GM12878 (cell line): ENCODE measurements at regions not wholly inside any gene's neighbourhood (a gene's known extent, or its start where the extent isn't known, plus 50 kb on each side); places are given as distances from the start of the nearest gene placed in this dataset.

Experiments used
- ATAC-seq: fragments of 200-7000 bp; cut with Tn5 transposase; 3 replicates; pipeline ENCODE4 v1.9.1; 2020; ENCODE audit warnings: mild to moderate bottlenecking, moderate library complexity
- BruUV-seq: library from RNA; stranded (reverse); fragments of 400-500 nt; replicated peaks from 2 replicates; lab custom pipeline; 2021; lab: Mats Ljungman, UMichigan
- CTCF ChIA-PET: fragments of 300-600 bp; sonication (Branson Sonifier 250); formaldehyde crosslinking; extraction: SDS; loops from one replicate; lab custom pipeline; 2021; ENCODE audit warnings: inconsistent platforms; lab: Yijun Ruan, JAX
- POLR2A ChIA-PET: fragments of 350-600 bp; formaldehyde crosslinking; extraction: SDS; loops from one replicate; lab custom pipeline; 2021; ENCODE audit warnings: inconsistent platforms; lab: Charles Lee
- RAD21 ChIA-PET: fragments of 300-600 bp; sonication (Branson Sonifier 250); formaldehyde crosslinking; loops from one replicate; lab custom pipeline; 2023; ENCODE audit warnings: antibody characterized with exemption; ENCODE audit not compliant: unreplicated experiment; lab: Charles Lee
- SMC1A ChIA-PET: fragments of 300-600 bp; sonication (Branson Sonifier 250); formaldehyde crosslinking; loops from one replicate; lab custom pipeline; 2023; ENCODE audit not compliant: unreplicated experiment, uncharacterized antibody; lab: Charles Lee
- DNase-seq: peaks from one replicate; pipeline ENCODE4 v3.0.0-alpha.2; 2011; ENCODE audit warnings: low read depth, low spot score
- FAIRE-seq: peaks from 3 replicates; lab custom pipeline; 2011; peaks lifted over from hg19 to GRCh38; lab: Jason Lieb, UNC
- H2AFZ ChIP-seq: 2 replicates; pipeline ENCODE4 v1.6.0; 2011; ENCODE audit warnings: low read depth, low read length, control low read depth; ENCODE audit not compliant: control insufficient read depth
- H3K27ac ChIP-seq: 2 replicates; pipeline ENCODE4 v1.5.1; 2011; ENCODE audit warnings: control low read depth; ENCODE audit not compliant: control insufficient read depth, insufficient read depth
- H3K27me3 ChIP-seq, 2 experiments: replicated peaks in 1 of 2; 2 replicates each; pipeline versions ENCODE4 v1.6.0 to v1.6.1; 2011; ENCODE audit warnings: low read length in 1 of 2; ENCODE audit not compliant: control insufficient read depth in 2 of 2, insufficient read depth in 2 of 2
- H3K36me3 ChIP-seq, 2 experiments: 2 replicates each; pipeline ENCODE4 v1.5.1; 2011; ENCODE audit warnings: low read length in 1 of 2; ENCODE audit not compliant: control insufficient read depth in 2 of 2, insufficient read depth in 2 of 2
- H3K4me1 ChIP-seq: 2 replicates; pipeline ENCODE4 v1.6.1; 2011; ENCODE audit warnings: mild to moderate bottlenecking, low read length, moderate library complexity, mixed read lengths; ENCODE audit not compliant: control insufficient read depth, insufficient read depth
- H3K4me2 ChIP-seq: 2 replicates; pipeline ENCODE4 v1.6.0; 2011; ENCODE audit warnings: control low read depth; ENCODE audit not compliant: control insufficient read depth, insufficient read depth
- H3K4me3 ChIP-seq: fragments of 200-600 bp; sonication (generic); 2 replicates; pipeline ENCODE4 v1.5.1; 2016
- H3K79me2 ChIP-seq: 2 replicates; pipeline ENCODE4 v1.6.0; 2011; ENCODE audit warnings: low read length; ENCODE audit not compliant: control insufficient read depth, insufficient read depth
- H3K9ac ChIP-seq: 2 replicates; pipeline ENCODE4 v1.8.0; 2011; ENCODE audit warnings: low read length, control low read depth, mixed read lengths; ENCODE audit not compliant: control insufficient read depth, insufficient read depth
- H3K9me3 ChIP-seq: replicated peaks from 3 replicates; pipeline ENCODE4 v1.5.1; 2011; ENCODE audit warnings: mild to moderate bottlenecking, low read length; ENCODE audit not compliant: control insufficient read depth, insufficient read depth
- H4K20me1 ChIP-seq: 2 replicates; pipeline ENCODE4 v1.6.0; 2011; ENCODE audit not compliant: control insufficient read depth, insufficient read depth
- E4F1 ChIP-seq: fragments of 450-650 bp; IDR thresholded peaks from 2 replicates; pipeline ENCODE4 v1.6.1; 2018; ENCODE audit warnings: borderline replicate concordance, mild to moderate bottlenecking; ENCODE audit not compliant: partially characterized antibody
- FOXM1 ChIP-seq: IDR thresholded peaks from 2 replicates; pipeline ENCODE4 v1.6.1; 2012; ENCODE audit warnings: low read depth, mild to moderate bottlenecking, inconsistent platforms, low read length, moderate library complexity
- JUND ChIP-seq: IDR thresholded peaks from 2 replicates; pipeline ENCODE4 v1.6.1; 2012; ENCODE audit warnings: low read depth, mild to moderate bottlenecking, low read length, improper control_type of control experiment, moderate library complexity
- KAT2A ChIP-seq: conservative IDR thresholded peaks from 2 replicates; pipeline ENCODE4 v1.6.1; 2011; ENCODE audit warnings: low read depth, low read length; ENCODE audit not compliant: control insufficient read depth
- LARP7 ChIP-seq: fragments of 450-650 bp; IDR thresholded peaks from 2 replicates; pipeline ENCODE4 v1.6.1; 2017; ENCODE audit warnings: mild to moderate bottlenecking
- MYB ChIP-seq: fragments of 150-350 bp; IDR thresholded peaks from 2 replicates; pipeline ENCODE4 v1.6.1; 2014; ENCODE audit warnings: mild to moderate bottlenecking, low read depth, low read length, borderline replicate concordance
- NFIC ChIP-seq: IDR thresholded peaks from 2 replicates; pipeline ENCODE4 v1.6.1; 2012; ENCODE audit warnings: low read depth, mild to moderate bottlenecking, inconsistent platforms, low read length, moderate library complexity
- POLR2A ChIP-seq: IDR thresholded peaks from 2 replicates; pipeline ENCODE4 v1.6.1; 2011; ENCODE audit warnings: low read depth, mild to moderate bottlenecking, low read length
- SREBF1 ChIP-seq: IDR thresholded peaks from 2 replicates; pipeline ENCODE4 v1.6.1; 2012; ENCODE audit warnings: mild to moderate bottlenecking, low read length
- TARDBP ChIP-seq: IDR thresholded peaks from 2 replicates; pipeline ENCODE4 v1.6.1; 2016; ENCODE audit warnings: borderline replicate concordance
- ZNF592 ChIP-seq: fragments of 450-650 bp; IDR thresholded peaks from 2 replicates; pipeline ENCODE4 v1.6.1; 2017; ENCODE audit warnings: mild to moderate bottlenecking, moderate library complexity
- WGBS: methylation state at CpG from one replicate; pipeline ENCODE4 v1.1.6; 2016; ENCODE audit warnings: low lambda C conversion rate; ENCODE audit not compliant: insufficient replicate concordance, insufficient coverage; ENCODE audit errors: missing lambda C conversion rate; 5-methylcytosine and 5-hydroxymethylcytosine counted together
- in situ Hi-C: fragments of 300-500 bp; cut with MboI; formaldehyde crosslinking; loops from 9 replicates; pipeline ENCODE4 v1.14.3; 2018; ENCODE audit warnings: mixed read lengths
- intact Hi-C: fragments of 100-400 bp; cut with micrococcal nuclease; formaldehyde crosslinking; loops from one replicate; pipeline ENCODE4 v1.14.2; 2022; ENCODE audit not compliant: unreplicated experiment

GRCh38 chr1:234960722-234961455, 167.7 kb downstream of the TOMM20 start (continued):
- no peak for TF ChIP-seq TARDBP
- TF ChIP-seq NFIC = no peak
- TF ChIP-seq JUND = no peak
- no peak for TF ChIP-seq MYB

- intact Hi-C loops = no loop called here
- no peak overlapping the region for H3K9ac ChIP-seq
- no peak overlapping the region for H2AFZ ChIP-seq
- H3K36me3 ChIP-seq = no peaks in the 10 kb centered on the region
- peaks cover 4% of the 10 kb centered on the region for H3K79me2 ChIP-seq
- RAD21 ChIA-PET = interaction anchor here (0.9 to 14.4 kb wide), 6 partner anchors 17 to 347 kb away, joined by 3 to 258 read pairs (median 5); no protein-coding TSS in a partner anchor
- H3K4me3 ChIP-seq = no peak overlapping the region
- ATAC-seq (no peak), DNase-seq (no peak), FAIRE-seq (no peak)
- in situ Hi-C loops = no loop called here
- WGBS = 89% methylated on average over 18 of the region's 21 CpGs
- H4K20me1 ChIP-seq = no peaks in the 10 kb centered on the region
- SMC1A ChIA-PET = interaction anchor here (0.7 to 7.4 kb wide), 13 partner anchors 12 to 459 kb away, joined by 3 to 80 read pairs (median 7); no protein-coding TSS in a partner anchor
- POLR2A ChIA-PET = interaction anchor here (1.0 to 1.9 kb wide), 6 partner anchors 11 to 357 kb away, joined by 3 to 8 read pairs (median 4); no protein-coding TSS in a partner anchor
- H3K4me1 ChIP-seq = peaks cover 69% of the 10 kb centered on the region
- no peak overlapping the region for H3K4me2 ChIP-seq
- no peak overlapping the region; the same call in 1 of the 2 replicates for H3K27ac ChIP-seq
- H3K9me3 ChIP-seq = no peaks in the 10 kb centered on the region
- no TSS peak for BruUV-seq
- CTCF ChIA-PET = interaction anchor here (0.6 to 1.8 kb wide), 6 partner anchors 14 to 459 kb away, joined by 3 to 6 read pairs (median 4); no protein-coding TSS in a partner anchor
- H3K27me3 ChIP-seq = no peaks in the 10 kb centered on the region
- TF ChIP-seq KAT2A = no peak
- no peak for TF ChIP-seq E4F1
- no peak for TF ChIP-seq POLR2A
- TF ChIP-seq SREBF1 = no peak
- TF ChIP-seq ZNF592 = no peak
- no peak for TF ChIP-seq LARP7
- TF ChIP-seq FOXM1 = no peak
Measured at GRCh38 chr1:234958706-234959657, 169.7 kb downstream of the TOMM20 start.
